Mammary epithelial cell (primary cell): ENCODE measurements at regions not wholly inside any gene's neighbourhood (a gene's known extent, or its start where the extent isn't known, plus 50 kb on each side); places are given as distances from the start of the nearest gene placed in this dataset.

Experiments used
- EZH2 ChIP-seq: IDR thresholded peaks from 2 replicates; pipeline ENCODE4 v1.6.1; 2012; ENCODE audit warnings: low read length, inconsistent platforms, borderline replicate concordance
- TF ChIP-seq, protein P1 (sequence below), 2 donors: IDR thresholded peaks in 1 of 2; conservative IDR thresholded peaks in 1 of 2; 2 replicates each; pipeline ENCODE4 v1.5.1; 2011 to 2012; ENCODE audit warnings: inconsistent platforms in 2 of 2, low read length in 2 of 2, mild to moderate bottlenecking in 2 of 2, control low read depth in 1 of 2, low read depth in 1 of 2; ENCODE audit not compliant: insufficient read depth in 1 of 2; ENCODE audit errors: extremely low read depth in 1 of 2

DNA sequence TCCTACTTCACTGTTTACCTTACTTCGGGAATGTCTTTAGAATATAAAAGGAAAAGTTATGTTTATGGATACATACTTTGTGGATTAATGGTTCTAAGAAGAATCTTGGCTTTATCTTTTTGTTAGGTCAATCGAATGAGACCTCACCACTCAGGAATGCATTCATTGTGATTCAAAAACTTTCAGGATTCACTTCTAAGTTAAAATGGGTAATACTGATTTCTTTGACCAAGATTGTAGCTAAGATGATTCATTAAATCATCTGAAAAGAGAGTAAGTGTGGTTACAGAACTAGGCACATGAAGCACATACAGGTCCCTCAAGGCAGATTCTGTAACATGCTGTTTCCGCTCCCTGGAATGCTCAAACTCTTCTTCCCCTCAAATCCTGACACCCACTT lies 716.4 kb downstream of the KCNA4 start:
- TF ChIP-seq, protein P1, sequence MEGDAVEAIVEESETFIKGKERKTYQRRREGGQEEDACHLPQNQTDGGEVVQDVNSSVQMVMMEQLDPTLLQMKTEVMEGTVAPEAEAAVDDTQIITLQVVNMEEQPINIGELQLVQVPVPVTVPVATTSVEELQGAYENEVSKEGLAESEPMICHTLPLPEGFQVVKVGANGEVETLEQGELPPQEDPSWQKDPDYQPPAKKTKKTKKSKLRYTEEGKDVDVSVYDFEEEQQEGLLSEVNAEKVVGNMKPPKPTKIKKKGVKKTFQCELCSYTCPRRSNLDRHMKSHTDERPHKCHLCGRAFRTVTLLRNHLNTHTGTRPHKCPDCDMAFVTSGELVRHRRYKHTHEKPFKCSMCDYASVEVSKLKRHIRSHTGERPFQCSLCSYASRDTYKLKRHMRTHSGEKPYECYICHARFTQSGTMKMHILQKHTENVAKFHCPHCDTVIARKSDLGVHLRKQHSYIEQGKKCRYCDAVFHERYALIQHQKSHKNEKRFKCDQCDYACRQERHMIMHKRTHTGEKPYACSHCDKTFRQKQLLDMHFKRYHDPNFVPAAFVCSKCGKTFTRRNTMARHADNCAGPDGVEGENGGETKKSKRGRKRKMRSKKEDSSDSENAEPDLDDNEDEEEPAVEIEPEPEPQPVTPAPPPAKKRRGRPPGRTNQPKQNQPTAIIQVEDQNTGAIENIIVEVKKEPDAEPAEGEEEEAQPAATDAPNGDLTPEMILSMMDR (conservative IDR thresholded peaks at IDR 0.05 in 1 of 2, IDR thresholded peaks at IDR 0.05 in 1 of 2; ENCODE audit: extremely low read depth in 1 of 2, insufficient read depth in 1 of 2, low read depth in 1 of 2, low read length in 2 of 2): no peak
- no peak for TF ChIP-seq EZH2
